Epithelial cell of esophagus (primary cell): ENCODE measurements at regions not wholly inside any gene's neighbourhood (a gene's known extent, or its start where the extent isn't known, plus 50 kb on each side); places are given as distances from the start of the nearest gene placed in this dataset.

Source experiments
- DNase-seq: peaks from one replicate; pipeline ENCODE4 v3.0.0; 2010; ENCODE audit warnings: low read depth
- H3K4me3 ChIP-seq: 2 replicates; pipeline ENCODE4 v1.5.1; 2011; ENCODE audit warnings: mild to moderate bottlenecking, low read length, control low read depth
- CTCF ChIP-seq: IDR thresholded peaks from 2 replicates; pipeline ENCODE4 v1.5.1; 2011; ENCODE audit warnings: low read depth, mild to moderate bottlenecking, low read length, control low read depth, inconsistent platforms; ENCODE audit not compliant: insufficient read depth; ENCODE audit errors: missing control alignments

GRCh38 chr21:43317254-43317748 lies 109.6 kb downstream of the SIK1 start:
- no peak overlapping the region for H3K4me3 ChIP-seq
- TF ChIP-seq CTCF = no peak
- no peak for DNase-seq

GRCh38 chr21:43316156-43316845 lies 110.6 kb downstream of the SIK1 start:
- no peak for TF ChIP-seq CTCF
- H3K4me3 ChIP-seq = no peak overlapping the region
- DNase-seq = no peak

GRCh38 chr21:43315244-43316137 lies 111.4 kb downstream of the SIK1 start:
- DNase-seq = no peak
- no peak overlapping the region for H3K4me3 ChIP-seq
- TF ChIP-seq CTCF = no peak

GRCh38 chr21:43313939-43314405 lies 113.0 kb downstream of the SIK1 start:
- TF ChIP-seq CTCF = no peak
- H3K4me3 ChIP-seq = no peak overlapping the region
- no peak for DNase-seq

- H3K4me3 ChIP-seq = no peak overlapping the region
- no peak for TF ChIP-seq CTCF
- DNase-seq = no peak
Measured at GRCh38 chr21:43313221-43313938, 113.6 kb downstream of the SIK1 start.

GRCh38 chr21:43312751-43313169 lies 114.2 kb downstream of the SIK1 start:
- no peak overlapping the region for H3K4me3 ChIP-seq
- TF ChIP-seq CTCF = no peak
- no peak for DNase-seq
